WTC11 (cell line): ENCODE measurements at regions not wholly inside any gene's neighbourhood (a gene's known extent, or its start where the extent isn't known, plus 50 kb on each side); places are given as distances from the start of the nearest gene placed in this dataset.

Source experiments
- ATAC-seq: fragments of 200-7000 bp; cut with Tn5 transposase; 2 replicates; pipeline ENCODE4 v1.10.0; 2021; ENCODE audit warnings: mild to moderate bottlenecking, moderate library complexity
- CTCF ChIA-PET: fragments of 300-600 bp; sonication (Branson Sonifier 250); formaldehyde crosslinking; loops from one replicate; lab custom pipeline; 2021; ENCODE audit warnings: antibody characterized with exemption; lab: Charles Lee
- POLR2A ChIA-PET: fragments of 350-600 bp; sonication (Branson Sonifier 250); formaldehyde crosslinking; loops from one replicate; lab custom pipeline; 2021; ENCODE audit warnings: antibody characterized with exemption; lab: Charles Lee
- DNase-seq: peaks from one replicate; pipeline ENCODE4 v3.0.0; 2021; ENCODE audit warnings: low spot score
- H3K27ac Mint-ChIP-seq: 2 replicates; pipeline ENCODE4 v1.8.0; 2021; ENCODE audit warnings: mixed read lengths
- H3K27me3 Mint-ChIP-seq: 2 replicates; pipeline ENCODE4 v1.8.0; 2021; ENCODE audit warnings: low read depth, mild to moderate bottlenecking, moderate library complexity, mixed read lengths
- H3K36me3 Mint-ChIP-seq: 2 replicates; pipeline ENCODE4 v1.8.0; 2021; ENCODE audit warnings: mixed read lengths
- H3K4me1 Mint-ChIP-seq: 2 replicates; pipeline ENCODE4 v1.8.0; 2022; ENCODE audit warnings: mixed read lengths
- H3K4me3 Mint-ChIP-seq: 2 replicates; pipeline ENCODE4 v1.8.0; 2021; ENCODE audit warnings: mild to moderate bottlenecking, moderate library complexity, mixed read lengths
- H3K9me3 Mint-ChIP-seq: 2 replicates; pipeline ENCODE4 v1.8.0; 2021; ENCODE audit warnings: mixed read lengths
- AFF4 ChIP-seq: sonication (generic); formaldehyde crosslinking; IDR thresholded peaks from 2 replicates; pipeline ENCODE4 v1.8.1; 2023; ENCODE audit warnings: mild to moderate bottlenecking, missing genetic modification reagents, borderline replicate concordance
- ARID4B ChIP-seq: sonication (generic); formaldehyde crosslinking; IDR thresholded peaks from 2 replicates; pipeline ENCODE4 v1.8.0; 2023; ENCODE audit warnings: missing genetic modification reagents, mild to moderate bottlenecking, borderline replicate concordance
- CTCF ChIP-seq: fragments of 200-600 bp; IDR thresholded peaks from 2 replicates; pipeline ENCODE4 v1.8.0; 2022; ENCODE audit warnings: antibody characterized with exemption
- E2F5 ChIP-seq: sonication (generic); formaldehyde crosslinking; IDR thresholded peaks from 2 replicates; pipeline ENCODE4 v1.8.1; 2022; ENCODE audit warnings: mild to moderate bottlenecking, moderate library complexity, missing genetic modification reagents
- FOXJ3 ChIP-seq: sonication (generic); formaldehyde crosslinking; IDR thresholded peaks from 2 replicates; pipeline ENCODE4 v1.9.0; 2021; ENCODE audit warnings: missing genetic modification reagents, mild to moderate bottlenecking, borderline replicate concordance
- HMGA2 ChIP-seq: fragments of 250-450 bp; sonication (Bioruptor Pico); IDR thresholded peaks from 2 replicates; pipeline ENCODE4 v1.4.0; 2021; ENCODE audit warnings: mild to moderate bottlenecking, moderate library complexity
- KAT7 ChIP-seq: sonication (generic); formaldehyde crosslinking; IDR thresholded peaks from 2 replicates; pipeline ENCODE4 v1.8.1; 2023; ENCODE audit warnings: missing genetic modification reagents, mild to moderate bottlenecking, borderline replicate concordance
- NFE2L1 ChIP-seq: sonication (generic); formaldehyde crosslinking; IDR thresholded peaks from 2 replicates; pipeline ENCODE4 v1.8.1; 2023; ENCODE audit warnings: missing genetic modification reagents
- OVOL2 ChIP-seq: fragments of 250-450 bp; sonication (Bioruptor Pico); IDR thresholded peaks from 2 replicates; pipeline ENCODE4 v1.9.0; 2021; ENCODE audit warnings: mild to moderate bottlenecking, borderline replicate concordance
- RELA ChIP-seq: sonication (generic); formaldehyde crosslinking; IDR thresholded peaks from 2 replicates; pipeline ENCODE4 v1.8.1; 2022; ENCODE audit warnings: missing genetic modification reagents, mild to moderate bottlenecking, borderline replicate concordance
- SMAD4 ChIP-seq: sonication (generic); formaldehyde crosslinking; IDR thresholded peaks from 2 replicates; pipeline ENCODE4 v1.8.0; 2022; ENCODE audit warnings: mild to moderate bottlenecking, missing genetic modification reagents
- SOX15 ChIP-seq: fragments of 250-450 bp; sonication (Bioruptor Pico); IDR thresholded peaks from 2 replicates; pipeline ENCODE4 v1.9.0; 2021; ENCODE audit warnings: mild to moderate bottlenecking
- SP1 ChIP-seq: sonication (generic); formaldehyde crosslinking; conservative IDR thresholded peaks from 2 replicates; pipeline ENCODE4 v1.8.1; 2022; ENCODE audit warnings: missing genetic modification reagents
- TCF7 ChIP-seq: sonication (generic); formaldehyde crosslinking; IDR thresholded peaks from 2 replicates; pipeline ENCODE4 v1.8.0; 2022; ENCODE audit warnings: mild to moderate bottlenecking, low read depth, missing genetic modification reagents, moderate library complexity
- TP53 ChIP-seq: sonication (generic); formaldehyde crosslinking; IDR thresholded peaks from 2 replicates; pipeline ENCODE4 v1.8.1; 2023; ENCODE audit warnings: mild to moderate bottlenecking, missing genetic modification reagents
- ZNF232 ChIP-seq: sonication (generic); formaldehyde crosslinking; IDR thresholded peaks from 2 replicates; pipeline ENCODE4 v1.8.0; 2022; ENCODE audit warnings: mild to moderate bottlenecking, missing genetic modification reagents
- TF ChIP-seq, protein P1 (sequence below): sonication (generic); formaldehyde crosslinking; IDR thresholded peaks from 2 replicates; pipeline ENCODE4 v1.8.0; 2022; ENCODE audit warnings: mild to moderate bottlenecking, missing genetic modification reagents
- TF ChIP-seq, protein P2 (sequence below): sonication (generic); formaldehyde crosslinking; IDR thresholded peaks from 2 replicates; pipeline ENCODE4 v1.8.0; 2022; ENCODE audit warnings: mild to moderate bottlenecking, missing genetic modification reagents
- TF ChIP-seq, protein P3 (sequence below): sonication (generic); formaldehyde crosslinking; IDR thresholded peaks from 2 replicates; pipeline ENCODE4 v1.8.1; 2022; ENCODE audit warnings: mild to moderate bottlenecking, missing genetic modification reagents, moderate library complexity, borderline replicate concordance

DNA sequence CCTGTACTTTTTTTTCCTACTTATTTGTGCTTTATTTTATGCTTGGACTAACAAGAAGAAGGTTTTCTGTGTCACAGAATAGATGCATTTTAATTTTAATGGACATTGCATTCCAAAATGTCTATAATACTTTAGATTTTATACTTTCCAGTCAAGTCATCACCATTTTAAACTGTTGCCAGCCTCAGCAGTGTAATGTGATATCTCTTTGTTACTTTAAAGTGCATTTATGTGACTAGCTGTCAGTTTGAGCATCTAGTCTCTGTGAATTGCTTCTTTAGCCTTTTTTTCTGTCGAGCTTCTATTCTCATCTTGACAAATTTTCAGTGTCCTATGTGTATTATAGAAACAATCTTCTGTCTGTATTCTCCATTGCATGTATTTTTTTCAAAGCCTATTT is 511.4 kb upstream of the CBLB start:
- H3K4me1 Mint-ChIP-seq: no peaks in the 10 kb centered on the region
- H3K9me3 Mint-ChIP-seq: no peaks in the 10 kb centered on the region
- no peak overlapping the region for H3K4me3 Mint-ChIP-seq
- ATAC-seq: no peak
- ChIA-PET CTCF (no interaction called here), POLR2A (no interaction called here)
- H3K27me3 Mint-ChIP-seq: no peaks in the 10 kb centered on the region
- H3K27ac Mint-ChIP-seq: no peak overlapping the region
- no peaks in the 10 kb centered on the region for H3K36me3 Mint-ChIP-seq
- TF ChIP-seq, protein P1, sequence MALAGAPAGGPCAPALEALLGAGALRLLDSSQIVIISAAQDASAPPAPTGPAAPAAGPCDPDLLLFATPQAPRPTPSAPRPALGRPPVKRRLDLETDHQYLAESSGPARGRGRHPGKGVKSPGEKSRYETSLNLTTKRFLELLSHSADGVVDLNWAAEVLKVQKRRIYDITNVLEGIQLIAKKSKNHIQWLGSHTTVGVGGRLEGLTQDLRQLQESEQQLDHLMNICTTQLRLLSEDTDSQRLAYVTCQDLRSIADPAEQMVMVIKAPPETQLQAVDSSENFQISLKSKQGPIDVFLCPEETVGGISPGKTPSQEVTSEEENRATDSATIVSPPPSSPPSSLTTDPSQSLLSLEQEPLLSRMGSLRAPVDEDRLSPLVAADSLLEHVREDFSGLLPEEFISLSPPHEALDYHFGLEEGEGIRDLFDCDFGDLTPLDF (CRISPR knock-in tag): no peak
- no peak for TF ChIP-seq CTCF
- no peak for TF ChIP-seq E2F5 (CRISPR knock-in tag)
- no peak for TF ChIP-seq ZNF232 (CRISPR knock-in tag)
- no peak for TF ChIP-seq ARID4B (CRISPR knock-in tag)
- no peak for TF ChIP-seq TP53 (CRISPR knock-in tag)
- no peak for TF ChIP-seq HMGA2 (CRISPR knock-in tag)
- TF ChIP-seq RELA (CRISPR knock-in tag): no peak
- TF ChIP-seq, all 79 proteins: peak for 0
- no peak for DNase-seq

DNA sequence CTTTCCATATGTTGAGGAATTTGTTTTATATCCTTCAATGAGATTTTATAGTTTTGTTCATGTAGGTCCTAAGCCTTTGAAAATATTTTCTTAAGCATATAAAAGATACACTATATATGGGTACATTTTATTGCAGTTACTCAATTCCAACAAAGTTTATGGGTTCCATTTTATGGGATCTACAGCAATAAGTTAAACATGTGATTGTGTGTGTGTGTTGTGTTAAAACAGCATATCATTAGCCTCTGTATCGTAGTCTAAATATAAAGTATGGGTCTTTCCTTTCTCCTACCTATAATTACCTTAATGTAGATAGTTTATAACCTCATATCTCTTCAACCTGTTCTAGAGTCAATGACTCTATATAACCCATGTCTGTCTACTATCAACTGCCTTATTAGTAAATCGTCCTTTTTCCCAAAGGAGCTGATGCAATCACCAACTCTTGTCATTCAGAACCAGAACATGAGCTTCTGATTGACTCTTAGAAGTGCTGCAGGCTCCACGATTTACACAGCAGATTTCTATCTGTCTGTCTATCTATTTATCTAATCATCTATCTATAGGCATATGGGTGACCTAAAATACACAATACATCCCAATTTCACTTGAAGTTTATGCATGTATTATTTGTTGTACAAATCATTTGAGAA is 512.6 kb upstream of the CBLB start:
- H3K36me3 Mint-ChIP-seq: no peaks in the 10 kb centered on the region
- TF ChIP-seq, protein P2, sequence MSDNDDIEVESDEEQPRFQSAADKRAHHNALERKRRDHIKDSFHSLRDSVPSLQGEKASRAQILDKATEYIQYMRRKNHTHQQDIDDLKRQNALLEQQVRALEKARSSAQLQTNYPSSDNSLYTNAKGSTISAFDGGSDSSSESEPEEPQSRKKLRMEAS (CRISPR knock-in tag): no peak
- TF ChIP-seq AFF4 (CRISPR knock-in tag) (no peak), SOX15 (no peak), HMGA2 (CRISPR knock-in tag) (no peak), FOXJ3 (CRISPR knock-in tag) (no peak), SP1 (CRISPR knock-in tag) (no peak), TCF7 (no peak), OVOL2 (CRISPR knock-in tag) (no peak), NFE2L1 (CRISPR knock-in tag) (no peak), KAT7 (CRISPR knock-in tag) (no peak), SMAD4 (CRISPR knock-in tag) (no peak)
- TF ChIP-seq, protein P3, sequence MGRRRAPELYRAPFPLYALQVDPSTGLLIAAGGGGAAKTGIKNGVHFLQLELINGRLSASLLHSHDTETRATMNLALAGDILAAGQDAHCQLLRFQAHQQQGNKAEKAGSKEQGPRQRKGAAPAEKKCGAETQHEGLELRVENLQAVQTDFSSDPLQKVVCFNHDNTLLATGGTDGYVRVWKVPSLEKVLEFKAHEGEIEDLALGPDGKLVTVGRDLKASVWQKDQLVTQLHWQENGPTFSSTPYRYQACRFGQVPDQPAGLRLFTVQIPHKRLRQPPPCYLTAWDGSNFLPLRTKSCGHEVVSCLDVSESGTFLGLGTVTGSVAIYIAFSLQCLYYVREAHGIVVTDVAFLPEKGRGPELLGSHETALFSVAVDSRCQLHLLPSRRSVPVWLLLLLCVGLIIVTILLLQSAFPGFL: no peak

More for the DNA sequence above, 512.6 kb upstream of the CBLB start:
- no peak overlapping the region for H3K4me3 Mint-ChIP-seq
- CTCF ChIA-PET: interaction anchor here (0.6 to 1.0 kb wide), 3 partner anchors 8 to 737 kb away, joined by 3 read pairs; no protein-coding TSS in a partner anchor
- H3K4me1 Mint-ChIP-seq: no peaks in the 10 kb centered on the region
- ATAC-seq (no peak), DNase-seq (no peak)
- H3K27ac Mint-ChIP-seq: no peak overlapping the region
- POLR2A ChIA-PET: no interaction called here
- H3K27me3 Mint-ChIP-seq: no peaks in the 10 kb centered on the region
- H3K9me3 Mint-ChIP-seq: no peaks in the 10 kb centered on the region
